Panc1 (cell line): ENCODE measurements at regions not wholly inside any gene's neighbourhood (a gene's known extent, or its start where the extent isn't known, plus 50 kb on each side); places are given as distances from the start of the nearest gene placed in this dataset.

Experiments
- ATAC-seq: fragments of 200-7000 bp; cut with Tn5 transposase; 2 replicates; pipeline ENCODE4 v1.9.1; 2020; ENCODE audit warnings: mild to moderate bottlenecking, moderate library complexity
- BruUV-seq: library from RNA; stranded (reverse); fragments of 400-500 nt; replicated peaks from 2 replicates; lab custom pipeline; 2021; lab: Mats Ljungman, UMichigan
- CTCF ChIA-PET: fragments of 300-600 bp; sonication (Branson Sonifier 250); formaldehyde crosslinking; loops from one replicate; lab custom pipeline; 2022; ENCODE audit warnings: antibody characterized with exemption; lab: Charles Lee
- POLR2A ChIA-PET: fragments of 300-600 bp; sonication (Branson Sonifier 250); formaldehyde crosslinking; loops from one replicate; lab custom pipeline; 2022; ENCODE audit warnings: antibody characterized with exemption; lab: Charles Lee
- DNase-seq: peaks from one replicate; pipeline ENCODE4 v3.0.0-alpha.2; 2010; ENCODE audit warnings: low read depth, low spot score
- H3K27ac ChIP-seq: 2 replicates; pipeline ENCODE4 v1.5.1; 2011; ENCODE audit warnings: mild to moderate bottlenecking, low read length, inconsistent platforms
- H3K27me3 ChIP-seq: fragments of 200-500 bp; sonication (Bioruptor generic); 2 replicates; pipeline ENCODE4 v1.6.0; 2014; ENCODE audit warnings: low read length, inconsistent platforms; ENCODE audit not compliant: control insufficient read depth, insufficient read depth
- H3K36me3 ChIP-seq: fragments of 200-500 bp; sonication (Bioruptor generic); 2 replicates; pipeline ENCODE4 v1.5.1; 2014; ENCODE audit warnings: inconsistent platforms, mild to moderate bottlenecking, low read length, moderate library complexity; ENCODE audit not compliant: control insufficient read depth, insufficient read depth
- H3K4me1 ChIP-seq: 2 replicates; pipeline ENCODE4 v1.5.1; 2011; ENCODE audit warnings: inconsistent platforms, mild to moderate bottlenecking, low read length, moderate library complexity; ENCODE audit not compliant: control insufficient read depth, insufficient read depth
- H3K4me3 ChIP-seq, 2 experiments: 2 replicates each; pipeline ENCODE4 v1.5.1; 2011 to 2012; ENCODE audit warnings: low read depth in 2 of 2, low read length in 2 of 2, mild to moderate bottlenecking in 2 of 2, inconsistent platforms in 1 of 2, moderate library complexity in 1 of 2
- H3K9me3 ChIP-seq: fragments of 200-500 bp; sonication (Bioruptor generic); 2 replicates; pipeline ENCODE4 v1.5.1; 2014; ENCODE audit warnings: low read depth, mild to moderate bottlenecking, inconsistent platforms, low read length, moderate library complexity; ENCODE audit not compliant: control insufficient read depth, insufficient read depth
- POLR2AphosphoS5 ChIP-seq: IDR thresholded peaks from 2 replicates; pipeline ENCODE4 v1.6.1; 2012; ENCODE audit warnings: mild to moderate bottlenecking, low read depth, low read length, moderate library complexity
- SIN3A ChIP-seq: IDR thresholded peaks from 2 replicates; pipeline ENCODE4 v1.6.1; 2012; ENCODE audit warnings: low read depth, mild to moderate bottlenecking, low read length, moderate library complexity, borderline replicate concordance; ENCODE audit not compliant: insufficient read depth
- TCF7L2 ChIP-seq: IDR thresholded peaks from 2 replicates; pipeline ENCODE4 v1.6.1; 2011; ENCODE audit warnings: mild to moderate bottlenecking, low read depth, low read length, inconsistent platforms
- in situ Hi-C: cut with HindIII; loops from 2 replicates; pipeline ENCODE4 v1.10.0; 2016; ENCODE audit warnings: low sequenced_read_pairs, low pct_unique_long_range_greater_than_20kb
- intact Hi-C: fragments of 100-400 bp; cut with micrococcal nuclease; formaldehyde crosslinking; loops from one replicate; pipeline ENCODE4 v1.10.0; 2022; ENCODE audit not compliant: unreplicated experiment
- TF ChIP-seq, protein P1 (sequence below): fragments of 450-650 bp; IDR thresholded peaks from 2 replicates; pipeline ENCODE4 v1.5.1; 2017; ENCODE audit warnings: mild to moderate bottlenecking
- TF ChIP-seq, protein P2 (sequence below), 2 experiments: IDR thresholded peaks; 2 replicates each; pipeline ENCODE4 v1.6.1; 2011 to 2012; ENCODE audit warnings: low read depth in 2 of 2, control low read depth in 1 of 2, low read length in 1 of 2, mild to moderate bottlenecking in 1 of 2, moderate library complexity in 1 of 2; ENCODE audit not compliant: insufficient read depth in 1 of 2

DNA sequence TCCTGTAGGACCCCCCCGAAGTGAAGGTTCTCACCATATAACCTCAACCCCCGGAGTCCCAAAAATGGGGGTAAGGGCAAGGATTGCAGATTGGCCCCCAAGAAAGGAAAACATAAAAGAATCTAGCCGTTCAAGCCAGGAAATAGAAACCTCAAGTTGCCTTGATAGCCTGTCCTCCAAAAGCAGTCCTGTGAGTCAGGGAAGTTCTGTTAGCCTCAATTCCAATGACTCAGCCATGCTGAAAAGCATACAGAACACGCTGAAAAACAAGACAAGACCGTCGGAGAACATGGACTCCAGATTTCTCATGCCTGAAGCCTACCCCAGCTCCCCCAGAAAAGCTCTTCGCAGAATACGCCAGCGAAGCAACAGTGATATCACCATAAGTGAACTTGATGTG lies 344.2 kb upstream of the RGS6 start:
- intact Hi-C loops, result no loop called here
- no peak overlapping the region for H3K4me3 ChIP-seq
- no peak overlapping the region for H3K27ac ChIP-seq
- H3K36me3 ChIP-seq, result no peaks in the 10 kb centered on the region
- TF ChIP-seq POLR2AphosphoS5 (no peak), SIN3A (no peak), TCF7L2 (no peak)
- TF ChIP-seq, protein P1, sequence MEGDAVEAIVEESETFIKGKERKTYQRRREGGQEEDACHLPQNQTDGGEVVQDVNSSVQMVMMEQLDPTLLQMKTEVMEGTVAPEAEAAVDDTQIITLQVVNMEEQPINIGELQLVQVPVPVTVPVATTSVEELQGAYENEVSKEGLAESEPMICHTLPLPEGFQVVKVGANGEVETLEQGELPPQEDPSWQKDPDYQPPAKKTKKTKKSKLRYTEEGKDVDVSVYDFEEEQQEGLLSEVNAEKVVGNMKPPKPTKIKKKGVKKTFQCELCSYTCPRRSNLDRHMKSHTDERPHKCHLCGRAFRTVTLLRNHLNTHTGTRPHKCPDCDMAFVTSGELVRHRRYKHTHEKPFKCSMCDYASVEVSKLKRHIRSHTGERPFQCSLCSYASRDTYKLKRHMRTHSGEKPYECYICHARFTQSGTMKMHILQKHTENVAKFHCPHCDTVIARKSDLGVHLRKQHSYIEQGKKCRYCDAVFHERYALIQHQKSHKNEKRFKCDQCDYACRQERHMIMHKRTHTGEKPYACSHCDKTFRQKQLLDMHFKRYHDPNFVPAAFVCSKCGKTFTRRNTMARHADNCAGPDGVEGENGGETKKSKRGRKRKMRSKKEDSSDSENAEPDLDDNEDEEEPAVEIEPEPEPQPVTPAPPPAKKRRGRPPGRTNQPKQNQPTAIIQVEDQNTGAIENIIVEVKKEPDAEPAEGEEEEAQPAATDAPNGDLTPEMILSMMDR, result no peak
- TF ChIP-seq, protein P2, sequence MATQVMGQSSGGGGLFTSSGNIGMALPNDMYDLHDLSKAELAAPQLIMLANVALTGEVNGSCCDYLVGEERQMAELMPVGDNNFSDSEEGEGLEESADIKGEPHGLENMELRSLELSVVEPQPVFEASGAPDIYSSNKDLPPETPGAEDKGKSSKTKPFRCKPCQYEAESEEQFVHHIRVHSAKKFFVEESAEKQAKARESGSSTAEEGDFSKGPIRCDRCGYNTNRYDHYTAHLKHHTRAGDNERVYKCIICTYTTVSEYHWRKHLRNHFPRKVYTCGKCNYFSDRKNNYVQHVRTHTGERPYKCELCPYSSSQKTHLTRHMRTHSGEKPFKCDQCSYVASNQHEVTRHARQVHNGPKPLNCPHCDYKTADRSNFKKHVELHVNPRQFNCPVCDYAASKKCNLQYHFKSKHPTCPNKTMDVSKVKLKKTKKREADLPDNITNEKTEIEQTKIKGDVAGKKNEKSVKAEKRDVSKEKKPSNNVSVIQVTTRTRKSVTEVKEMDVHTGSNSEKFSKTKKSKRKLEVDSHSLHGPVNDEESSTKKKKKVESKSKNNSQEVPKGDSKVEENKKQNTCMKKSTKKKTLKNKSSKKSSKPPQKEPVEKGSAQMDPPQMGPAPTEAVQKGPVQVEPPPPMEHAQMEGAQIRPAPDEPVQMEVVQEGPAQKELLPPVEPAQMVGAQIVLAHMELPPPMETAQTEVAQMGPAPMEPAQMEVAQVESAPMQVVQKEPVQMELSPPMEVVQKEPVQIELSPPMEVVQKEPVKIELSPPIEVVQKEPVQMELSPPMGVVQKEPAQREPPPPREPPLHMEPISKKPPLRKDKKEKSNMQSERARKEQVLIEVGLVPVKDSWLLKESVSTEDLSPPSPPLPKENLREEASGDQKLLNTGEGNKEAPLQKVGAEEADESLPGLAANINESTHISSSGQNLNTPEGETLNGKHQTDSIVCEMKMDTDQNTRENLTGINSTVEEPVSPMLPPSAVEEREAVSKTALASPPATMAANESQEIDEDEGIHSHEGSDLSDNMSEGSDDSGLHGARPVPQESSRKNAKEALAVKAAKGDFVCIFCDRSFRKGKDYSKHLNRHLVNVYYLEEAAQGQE (IDR thresholded peaks at IDR 0.05; ENCODE audit: insufficient read depth in 1 of 2, low read depth in 2 of 2, low read length in 1 of 2), result no peak
- CTCF ChIA-PET, result no interaction called here
- in situ Hi-C loops, result no loop called here
- no peaks in the 10 kb centered on the region; the same call in 1 of the 2 replicates for H3K4me1 ChIP-seq
- POLR2A ChIA-PET, result no interaction called here
- H3K9me3 ChIP-seq, result no peaks in the 10 kb centered on the region
- no peak for ATAC-seq
- BruUV-seq, result TSS peak; percentile 56
- no peaks in the 10 kb centered on the region for H3K27me3 ChIP-seq
- DNase-seq, result no peak

DNA sequence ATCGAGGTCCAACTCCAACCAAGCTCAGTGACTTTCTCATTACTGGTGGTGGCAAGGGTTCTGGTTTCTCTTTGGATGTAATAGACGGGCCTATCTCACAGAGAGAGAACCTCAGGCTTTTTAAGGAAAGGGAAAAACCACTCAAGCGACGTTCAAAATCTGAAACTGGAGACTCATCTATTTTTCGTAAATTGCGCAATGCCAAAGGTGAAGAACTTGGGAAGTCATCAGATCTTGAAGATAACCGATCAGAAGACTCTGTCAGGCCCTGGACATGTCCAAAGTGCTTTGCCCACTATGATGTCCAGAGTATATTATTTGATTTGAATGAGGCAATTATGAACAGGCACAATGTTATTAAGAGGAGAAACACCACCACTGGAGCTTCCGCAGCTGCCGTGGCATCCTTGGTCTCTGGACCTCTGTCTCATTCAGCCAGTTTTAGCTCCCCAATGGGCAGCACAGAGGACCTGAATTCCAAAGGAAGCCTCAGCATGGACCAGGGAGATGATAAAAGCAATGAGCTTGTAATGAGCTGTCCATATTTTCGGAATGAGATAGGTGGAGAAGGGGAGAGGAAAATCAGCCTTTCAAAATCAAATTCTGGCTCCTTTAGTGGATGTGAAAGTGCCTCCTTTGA lies 343.5 kb upstream of the RGS6 start:
- Histone ChIP-seq H3K4me3 (no peak overlapping the region), H3K9me3 (no peaks in the 10 kb centered on the region), H3K27me3 (no peaks in the 10 kb centered on the region), H3K27ac (no peak overlapping the region), H3K36me3 (no peaks in the 10 kb centered on the region), H3K4me1 (no peaks in the 10 kb centered on the region; the same call in 1 of the 2 replicates)
- POLR2A ChIA-PET, result no interaction called here
- CTCF ChIA-PET, result no interaction called here
- TF ChIP-seq, protein P2 (IDR thresholded peaks at IDR 0.05; ENCODE audit: insufficient read depth in 1 of 2, low read depth in 2 of 2, low read length in 1 of 2), result no peak
- TF ChIP-seq, protein P1, result no peak
- TF ChIP-seq POLR2AphosphoS5, result no peak
- no peak for TF ChIP-seq TCF7L2
- no peak for TF ChIP-seq SIN3A
- intact Hi-C loops (no loop called here), in situ Hi-C loops (no loop called here)
- BruUV-seq, result no TSS peak
- DNase-seq (no peak), ATAC-seq (no peak)
